C1 segment of cervical spinal cord (tissue), 14 donors: ENCODE measurements at regions not wholly inside any gene's neighbourhood (a gene's known extent, or its start where the extent isn't known, plus 50 kb on each side); places are given as distances from the start of the nearest gene placed in this dataset.
A peak's percentile ranks its signal among the peaks of the same experiment; 100 is the strongest.

Experiments used
- DNase-seq, 14 donors: peaks; one replicate each; lab custom pipeline; 2025; lab: John Stamatoyannopoulos, UW

DNA sequence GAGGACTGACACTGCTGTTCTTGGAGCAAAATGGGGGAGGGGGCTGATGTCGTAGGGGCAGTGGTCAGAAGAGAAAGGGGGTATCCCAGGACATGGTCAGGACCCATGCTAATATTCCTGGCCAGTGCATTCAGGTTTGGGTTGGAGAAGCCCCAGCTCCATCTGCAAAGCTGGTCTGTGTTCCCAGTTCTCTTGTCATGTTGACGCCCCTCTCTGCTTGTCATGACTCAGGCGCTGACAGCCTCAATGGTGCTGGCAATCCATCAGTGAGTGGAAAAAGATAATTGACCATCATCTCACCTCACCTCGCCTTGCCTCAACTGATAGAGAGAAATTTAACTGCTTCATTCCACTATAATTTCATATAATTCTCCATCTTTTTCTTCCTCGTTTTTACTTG lies 283.1 kb upstream of the CADM1 start:
- no peak for DNase-seq

DNA sequence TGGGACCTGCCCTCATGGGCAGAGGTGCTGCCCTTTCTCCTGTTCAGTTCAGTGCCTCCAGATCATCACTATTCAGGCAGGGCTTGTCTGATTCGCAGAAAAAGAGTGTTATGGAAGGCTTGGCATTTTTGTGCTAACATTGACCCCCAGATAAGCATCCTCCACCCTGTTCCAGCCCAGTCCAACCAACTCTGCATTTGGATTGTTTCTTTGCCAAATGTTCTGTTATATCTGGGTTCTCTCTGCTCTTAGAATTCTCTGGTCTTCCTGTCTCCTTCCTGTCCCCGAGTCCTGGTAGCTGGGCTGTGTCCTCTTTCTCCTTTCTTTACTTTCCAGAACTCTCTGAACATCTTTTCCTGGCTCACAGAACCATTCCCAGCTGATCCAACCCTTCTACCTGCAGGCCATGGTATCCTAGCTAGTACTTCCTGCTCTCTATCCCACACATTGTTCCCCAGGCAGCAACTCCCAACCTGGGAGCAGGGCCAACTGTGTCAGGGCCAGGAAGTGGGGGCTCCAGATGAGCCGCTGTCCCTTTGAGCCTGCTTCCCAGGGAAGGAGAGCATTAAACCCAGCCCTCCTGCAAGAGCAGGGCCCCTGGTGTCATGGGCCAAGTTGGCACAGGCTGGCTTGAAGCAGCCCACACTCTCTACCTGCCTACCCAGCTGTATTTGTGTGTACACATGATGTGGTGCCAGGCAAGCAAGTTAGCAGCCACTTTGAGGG lies 280.7 kb upstream of the CADM1 start:
- DNase-seq = no peak

DNA sequence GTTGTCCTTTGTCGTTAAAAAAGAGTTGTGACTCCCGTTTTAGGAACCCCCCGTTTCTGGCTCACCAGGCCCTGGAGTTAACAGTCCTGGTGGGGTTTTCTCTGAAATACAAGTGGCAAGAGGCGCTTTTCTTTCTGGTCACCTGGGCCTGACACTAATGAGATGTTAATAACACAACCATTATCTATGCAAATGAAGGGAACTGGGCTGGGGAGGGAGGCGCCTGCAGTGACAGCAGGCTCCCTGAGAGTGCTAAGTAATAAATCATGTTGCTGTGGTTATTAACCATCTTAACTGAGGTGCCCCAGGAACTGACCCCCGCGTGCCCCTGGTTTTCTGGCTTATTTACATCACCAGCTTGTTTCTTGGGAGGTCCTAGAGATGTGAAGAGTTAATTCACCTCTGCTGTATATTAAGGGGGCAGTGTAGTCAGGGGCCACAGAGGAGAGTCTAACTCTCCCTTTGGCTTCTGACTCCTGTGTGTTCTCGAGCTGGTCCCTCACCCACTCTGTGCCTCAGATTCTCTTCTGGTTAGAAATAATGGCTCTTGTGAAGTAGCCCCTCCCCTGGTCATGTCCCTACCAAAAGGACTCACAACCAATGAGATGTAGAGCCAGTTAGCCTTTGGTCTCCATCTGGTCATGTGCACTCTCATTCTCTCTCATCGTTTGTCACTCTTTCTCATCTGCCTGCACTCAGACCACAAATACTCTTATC lies 276.6 kb upstream of the CADM1 start:
- no peak for DNase-seq

DNA sequence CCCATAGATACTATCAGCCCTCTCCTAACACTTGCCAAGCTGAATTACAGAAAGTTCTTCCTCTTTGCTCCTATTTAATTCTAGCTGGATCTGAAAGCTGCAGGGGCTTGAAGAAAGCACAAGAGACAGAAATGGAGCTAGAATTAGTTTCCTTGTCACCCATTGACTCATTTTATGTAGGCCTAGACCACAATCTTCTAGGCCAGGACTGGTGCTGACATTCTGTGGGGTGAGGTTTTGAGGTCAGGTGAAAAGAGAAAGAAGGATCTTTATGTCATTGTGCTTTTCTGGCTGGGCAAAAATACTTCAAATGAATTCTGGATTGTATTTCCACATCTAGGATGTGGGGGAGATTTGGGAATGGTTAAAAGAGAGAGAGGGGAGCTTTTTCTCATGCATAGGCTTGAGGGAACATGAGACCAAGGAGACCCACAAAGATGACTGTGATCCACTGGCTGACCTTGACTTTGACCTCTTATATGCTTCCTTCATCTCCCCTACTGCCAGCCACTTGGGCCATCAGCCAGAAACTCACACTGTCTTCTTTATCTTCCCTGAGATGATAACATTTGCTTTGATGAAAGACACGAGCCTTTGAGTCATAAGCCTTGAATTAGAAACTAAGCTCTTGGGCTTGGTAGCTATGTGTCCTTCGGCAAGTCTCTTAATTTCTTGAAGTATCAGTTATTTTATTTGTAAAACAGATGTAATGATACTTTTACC lies 274.9 kb upstream of the CADM1 start:
- DNase-seq = no peak

DNA sequence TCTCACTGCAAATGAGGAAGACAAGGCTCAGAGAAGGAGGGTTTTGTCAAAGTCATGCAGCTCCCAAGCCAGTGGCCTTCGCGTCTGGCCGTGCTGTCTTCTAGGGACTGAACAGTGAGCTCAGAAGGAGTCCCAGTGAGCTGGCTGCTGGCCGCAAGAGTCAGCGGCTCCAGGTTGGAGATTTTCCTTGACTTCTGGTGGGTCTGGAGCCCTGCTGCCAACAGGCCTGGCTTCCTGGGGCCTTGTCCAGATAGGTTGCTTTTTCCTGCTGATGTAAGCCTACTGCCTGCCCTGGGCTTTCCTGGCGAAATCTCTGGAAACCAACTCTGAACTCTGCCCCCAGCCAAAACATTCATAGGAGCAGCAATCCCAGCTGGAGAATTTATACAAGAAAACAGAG lies 272.7 kb upstream of the CADM1 start:
- DNase-seq = peak in 5 of 14 donors; percentile 5 to 91 (median 6)

DNA sequence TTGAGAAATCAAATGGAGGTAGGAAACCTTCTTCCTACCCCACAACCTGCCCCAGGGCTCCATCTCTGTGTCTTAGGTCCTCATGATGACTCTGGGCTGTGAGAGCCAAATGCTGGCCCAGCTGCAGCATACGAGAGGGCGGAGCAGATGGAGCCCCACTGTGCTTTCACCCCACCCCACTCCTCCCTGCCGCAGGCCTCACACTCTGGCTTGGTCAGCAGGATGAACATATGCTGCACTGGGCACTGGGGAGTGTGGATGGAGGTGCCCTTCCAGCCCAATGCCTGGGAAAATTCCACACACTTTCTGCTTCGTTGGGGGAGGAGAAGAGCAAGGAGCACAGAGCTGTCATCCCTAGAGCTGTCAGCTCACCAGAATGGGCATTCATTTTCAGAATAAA lies 271.6 kb upstream of the CADM1 start:
- DNase-seq = peak in 4 of 14 donors; percentile 4 to 98 (median 32)

- DNase-seq = no peak
Observed at GRCh38 chr11:115774756-115775155, 270.5 kb upstream of the CADM1 start.

DNA sequence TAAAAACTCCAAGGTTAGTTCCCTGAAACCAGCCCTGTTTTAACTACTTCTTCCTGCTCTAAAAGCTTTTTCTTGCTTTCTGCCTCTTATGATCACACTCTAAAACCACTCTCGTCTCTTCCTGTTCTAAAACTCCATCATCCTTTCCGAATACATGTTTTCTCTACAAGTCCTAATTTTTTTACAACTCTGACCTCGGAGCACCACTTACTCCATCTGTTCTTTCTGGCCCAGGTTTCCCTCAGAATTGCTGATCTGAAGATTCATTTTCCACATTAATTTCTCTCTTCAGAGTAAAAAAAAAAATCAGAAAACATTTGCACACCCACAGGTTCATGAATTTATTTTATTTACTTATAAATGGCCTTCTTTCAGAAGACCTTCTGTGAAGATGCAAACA lies 265.7 kb upstream of the CADM1 start:
- peak in 1 of 14 donors; percentile 77 for DNase-seq

GRCh38 chr11:115767883-115768282 lies 263.7 kb upstream of the CADM1 start:
- no peak for DNase-seq

DNA sequence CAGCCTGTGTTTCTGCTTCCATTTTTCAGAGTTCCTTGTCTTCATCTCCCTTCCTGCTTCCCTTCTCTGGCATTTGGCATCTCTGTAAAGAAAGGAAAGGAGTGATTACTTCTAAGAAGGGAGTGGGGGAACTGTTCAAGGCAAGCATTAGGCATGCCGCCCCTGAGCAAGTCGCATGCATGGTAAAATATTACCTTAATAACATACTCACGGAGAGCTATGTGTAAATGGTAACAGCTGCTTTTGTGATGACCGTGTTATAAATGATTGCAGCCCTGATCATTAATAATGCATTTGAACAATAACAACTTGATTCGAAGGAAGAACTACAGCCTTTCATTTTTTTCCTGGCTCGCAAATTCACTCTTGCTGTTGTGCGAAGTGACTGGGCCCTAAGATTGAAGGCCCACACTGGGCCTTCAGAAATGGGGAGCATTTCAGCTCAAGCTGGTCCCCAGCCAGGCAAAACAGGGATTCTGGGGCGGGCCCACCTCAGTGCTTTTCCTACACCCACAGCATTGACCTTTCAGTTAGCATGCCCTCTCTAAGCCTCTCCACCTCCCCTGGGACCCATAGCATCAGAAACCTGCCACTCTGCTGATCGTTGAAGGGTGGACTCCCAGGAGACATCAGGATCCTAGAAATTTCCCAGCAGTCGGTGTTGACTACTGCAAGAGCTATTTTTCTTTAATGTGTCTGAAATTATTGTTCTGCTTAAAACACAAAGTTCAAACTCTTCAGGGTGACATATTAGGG lies 263.0 kb upstream of the CADM1 start:
- no peak for DNase-seq

GRCh38 chr11:115766561-115766960 lies 262.3 kb upstream of the CADM1 start:
- no peak for DNase-seq

- DNase-seq = no peak
Observed at GRCh38 chr11:115765803-115766239, 261.6 kb upstream of the CADM1 start.

DNA sequence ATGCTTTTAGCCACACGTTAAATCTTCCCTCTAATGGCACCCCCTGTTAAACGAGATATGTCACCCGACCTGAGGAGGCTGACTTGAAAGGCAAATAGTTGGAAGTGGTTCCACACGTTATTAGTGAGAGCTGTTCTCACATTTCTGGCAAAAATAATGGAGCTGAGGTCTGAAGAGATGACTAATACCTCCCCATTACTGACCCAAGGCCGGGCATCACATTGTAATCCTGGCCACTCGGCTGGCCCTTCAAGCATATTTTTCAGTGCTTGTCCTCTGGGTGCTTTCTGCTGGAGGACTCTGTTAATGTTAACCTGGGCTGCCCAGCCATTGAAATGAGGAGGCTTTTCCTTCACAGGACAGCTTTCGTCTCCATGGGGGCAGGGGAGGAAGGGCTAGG lies 260.0 kb upstream of the CADM1 start:
- DNase-seq = no peak

DNA sequence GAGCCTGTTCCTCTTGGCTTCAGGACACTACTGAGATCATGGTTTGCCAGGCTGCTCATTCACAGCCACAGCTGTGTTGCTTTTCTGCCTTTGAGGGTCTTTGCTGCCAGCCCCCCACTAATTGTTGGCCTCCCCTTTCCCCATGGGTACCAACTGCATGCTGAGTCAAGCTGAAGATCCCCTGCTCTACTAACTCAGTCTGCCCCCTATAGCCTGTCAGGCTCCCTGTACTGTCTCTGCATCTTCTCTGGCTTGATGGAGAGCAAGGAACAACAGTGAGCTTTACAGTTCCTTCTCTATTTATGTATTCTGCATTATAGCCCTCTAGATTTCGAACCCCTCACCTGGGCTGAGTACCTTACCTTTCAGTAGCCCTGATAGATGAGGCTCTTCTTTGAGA lies 257.6 kb upstream of the CADM1 start:
- no peak for DNase-seq

DNA sequence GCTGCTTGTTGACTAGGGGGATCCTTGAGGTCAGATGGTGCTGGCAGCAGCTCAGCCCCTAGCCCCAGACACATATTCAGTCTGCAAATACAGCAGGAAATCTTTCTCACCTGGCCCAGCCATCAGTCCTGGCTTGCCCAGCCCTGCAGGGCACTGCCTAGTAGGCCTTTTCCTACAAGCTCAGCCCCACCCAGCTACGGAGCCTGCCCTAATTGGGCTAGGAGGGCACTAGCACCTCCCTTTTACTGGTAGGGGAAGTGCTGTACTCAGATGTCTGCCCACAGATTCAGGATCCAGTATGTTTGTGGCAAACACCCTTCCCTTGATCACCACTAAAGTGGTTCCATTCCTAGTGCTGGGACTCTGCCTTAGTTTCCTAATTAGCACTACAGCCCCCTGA lies 257.1 kb upstream of the CADM1 start:
- peak in 1 of 14 donors; percentile 35 for DNase-seq

- DNase-seq = peak in 1 of 14 donors; percentile 50
Observed at GRCh38 chr11:115760461-115761320, 256.5 kb upstream of the CADM1 start.

DNA sequence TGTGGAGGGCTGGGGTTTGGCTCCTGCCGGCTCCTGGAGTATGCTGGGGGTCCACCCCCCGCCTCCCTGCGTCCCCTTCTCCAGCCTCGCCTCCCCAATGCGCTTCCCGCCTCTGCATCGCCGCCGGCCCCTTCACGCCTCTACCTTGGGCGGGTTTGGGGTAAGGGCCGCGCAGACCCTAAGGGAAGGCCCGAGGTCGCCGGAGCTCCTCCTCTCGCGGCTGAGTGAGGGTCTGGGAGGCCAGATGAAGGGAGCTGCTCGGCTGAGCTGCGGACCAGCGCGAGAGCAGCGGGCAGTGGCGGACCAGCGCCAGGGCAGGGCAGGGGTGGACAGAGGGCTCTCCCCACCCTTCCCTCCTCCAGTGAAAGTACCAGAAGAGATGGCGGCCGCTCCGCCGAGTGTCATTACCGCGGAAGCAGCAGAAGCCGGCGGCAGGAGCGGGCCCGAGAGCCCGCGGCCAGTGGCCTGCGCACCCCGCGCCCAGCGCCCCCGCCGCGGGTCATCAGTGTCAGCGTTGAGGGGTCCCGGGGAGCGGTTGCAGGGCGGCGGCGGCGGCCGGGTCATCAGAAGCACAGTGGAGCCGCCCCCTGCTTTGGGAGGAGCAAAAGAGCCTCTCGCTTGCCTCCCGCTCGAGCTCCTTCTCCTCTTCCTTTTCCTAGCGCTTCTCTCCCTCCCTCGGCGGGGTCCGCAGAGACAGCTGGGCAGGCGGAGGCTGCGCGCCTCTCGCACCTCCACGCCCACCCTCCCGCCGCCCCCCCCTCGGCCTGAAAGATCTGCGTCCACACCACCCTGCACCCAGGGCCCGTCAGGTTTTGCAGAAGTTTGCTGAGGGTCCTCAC lies 255.6 kb upstream of the CADM1 start:
- peak in 5 of 14 donors; percentile 4 to 38 (median 33) for DNase-seq

DNA sequence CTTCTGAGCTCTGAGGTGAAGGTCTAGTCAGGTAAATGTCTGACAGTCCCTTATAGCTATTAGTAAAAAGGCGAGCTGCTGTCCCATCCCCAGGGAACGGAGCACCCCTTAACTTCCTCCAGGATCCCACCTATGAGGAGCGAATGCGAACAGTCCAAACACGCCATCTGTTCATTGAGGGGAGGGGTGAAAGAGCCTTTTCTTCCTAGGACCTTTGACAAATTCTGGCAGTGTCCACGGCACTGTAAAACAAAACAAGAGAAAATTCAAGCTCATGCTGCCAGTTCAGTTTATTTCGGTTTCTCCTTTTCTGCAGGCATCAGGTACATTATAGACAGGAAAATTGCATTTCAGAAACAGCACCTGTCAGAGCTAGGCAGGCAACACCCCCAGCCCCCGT lies 253.8 kb upstream of the CADM1 start:
- DNase-seq = peak in 1 of 14 donors; percentile 71

DNA sequence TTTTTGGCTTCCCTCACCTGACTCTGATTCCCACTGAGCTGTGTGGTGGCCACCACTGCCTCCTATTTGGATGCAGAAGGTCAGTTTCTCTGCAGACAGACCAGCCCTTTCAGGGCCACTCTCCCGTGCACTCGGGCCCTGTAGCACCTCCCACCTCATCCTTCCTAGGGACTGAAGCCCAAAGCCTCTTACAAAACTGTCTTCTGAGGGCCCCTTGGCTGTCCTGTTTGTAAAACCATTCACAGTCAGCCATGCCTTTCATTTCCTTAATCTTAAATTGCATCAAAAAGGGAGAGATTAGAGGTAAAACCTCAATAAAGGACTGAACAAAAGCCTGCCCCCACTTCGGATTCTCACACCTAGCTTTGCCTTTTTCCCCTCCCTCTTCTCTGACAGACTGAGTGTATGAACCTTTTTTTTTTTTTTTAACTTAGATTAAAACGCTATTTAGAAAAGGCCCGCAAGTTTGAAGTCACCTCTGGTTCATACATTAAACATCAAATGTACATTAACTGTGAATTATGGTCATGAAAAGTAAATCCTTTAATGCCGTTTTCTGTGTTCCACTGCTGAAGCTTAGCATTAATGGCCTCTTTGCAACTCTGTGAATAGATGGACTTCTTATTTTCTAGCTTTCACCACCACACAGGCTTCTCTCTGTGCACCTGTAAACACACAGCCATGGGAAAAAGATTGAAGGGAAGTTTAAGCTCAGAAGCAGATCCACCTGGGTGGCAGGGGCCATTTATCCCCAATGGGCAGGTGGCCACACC lies 247.2 kb upstream of the CADM1 start:
- no peak for DNase-seq
